Upper lobe of left lung (tissue), 6 donors: ENCODE measurements at regions not wholly inside any gene's neighbourhood (a gene's known extent, or its start where the extent isn't known, plus 50 kb on each side); places are given as distances from the start of the nearest gene placed in this dataset.

Source experiments
- ATAC-seq, 2 donors: fragments of 200-7000 bp; cut with Tn5 transposase; one replicate each; pipeline ENCODE4 v1.9.1; 2022; ENCODE audit warnings: mild to moderate bottlenecking in 2 of 2, moderate library complexity in 2 of 2; ENCODE audit not compliant: low FRiP score in 2 of 2
- DNase-seq, 2 donors: peaks; one replicate each; pipeline ENCODE4 v3.0.0-alpha.2; 2019 to 2020
- H3K27ac ChIP-seq, 4 donors: fragments of 200-600 bp; sonication (generic); one replicate each; pipeline ENCODE4 v1.5.1; 2016 to 2019
- H3K27me3 ChIP-seq, 4 donors: fragments of 200-600 bp; sonication (generic); one replicate each; pipeline ENCODE4 v1.5.1; 2017 to 2019
- H3K36me3 ChIP-seq, 4 donors: fragments of 200-600 bp; sonication (generic); one replicate each; pipeline ENCODE4 v1.5.1; 2016 to 2019
- H3K4me1 ChIP-seq, 4 donors: fragments of 200-600 bp; sonication (generic); one replicate each; pipeline ENCODE4 v1.5.1; 2018 to 2019
- H3K4me3 ChIP-seq, 4 donors: fragments of 200-600 bp; sonication (generic); one replicate each; pipeline ENCODE4 v1.5.1; 2017 to 2019; ENCODE audit warnings: mild to moderate bottlenecking in 2 of 4, moderate library complexity in 1 of 4
- H3K9me3 ChIP-seq, 4 donors: fragments of 200-600 bp; sonication (generic); one replicate each; pipeline ENCODE4 v1.5.1; 2018 to 2019
- EP300 ChIP-seq, 4 donors: sonication (generic); formaldehyde crosslinking; IDR thresholded peaks; one replicate each; pipeline ENCODE4 v1.5.1; 2017; ENCODE audit warnings: antibody characterized with exemption in 4 of 4, control low read depth in 2 of 4
- POLR2A ChIP-seq, 4 donors: fragments of 450-650 bp; IDR thresholded peaks; one replicate each; pipeline ENCODE4 v1.5.1; 2016 to 2017; ENCODE audit warnings: antibody characterized with exemption in 4 of 4, mild to moderate bottlenecking in 2 of 4
- POLR2AphosphoS5 ChIP-seq, 2 donors: sonication (generic); formaldehyde crosslinking; IDR thresholded peaks; one replicate each; pipeline ENCODE4 v1.5.1; 2017; ENCODE audit warnings: antibody characterized with exemption in 2 of 2
- WGBS, 2 donors: methylation state at CpG; one replicate each; pipeline ENCODE4 v1.1.5; 2017 to 2018; 5-methylcytosine and 5-hydroxymethylcytosine counted together
- TF ChIP-seq, protein P1 (sequence below), 6 experiments: fragments of 450-650 bp in 4 of 6; fragments of 200-600 bp in 2 of 6; sonication (generic) in 2 of 6; IDR thresholded peaks; one replicate each; pipeline ENCODE4 v1.5.1; 2016 to 2019; ENCODE audit warnings: antibody characterized with exemption in 6 of 6
- donor health status: DM: no; HTN: no; CAD: no; lungs with moderate emphysema.
- donor health status: DM: no; HTN: yes; CAD: no; lungs with severe emphysema.

DNA sequence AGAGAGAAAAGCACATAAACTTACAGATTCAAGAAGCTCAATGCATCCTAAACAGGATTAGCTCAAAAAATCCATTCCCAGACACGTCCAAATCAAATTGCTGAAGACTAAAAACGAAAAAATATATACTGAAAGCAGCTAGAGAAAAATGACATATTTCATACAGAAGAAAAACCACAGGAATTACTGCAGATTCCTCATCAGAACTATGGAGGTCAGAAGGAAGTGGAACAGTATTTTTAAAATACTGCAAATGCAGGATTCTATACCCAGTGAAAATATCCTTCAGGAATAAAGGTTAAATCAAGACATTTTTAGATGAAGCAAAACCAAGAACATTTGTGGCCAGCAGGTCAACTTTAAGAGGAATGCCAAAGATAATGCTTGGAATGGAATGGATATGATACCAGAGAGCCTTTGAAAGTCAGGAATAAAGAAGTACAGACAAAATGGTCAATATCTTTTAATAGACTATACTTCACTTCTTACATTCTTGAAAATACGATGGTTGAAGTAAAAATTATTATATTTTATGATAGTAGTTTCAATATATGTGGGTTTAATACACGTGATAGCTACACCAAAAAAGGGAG lies 352.9 kb downstream of the CTTN start:
- Histone ChIP-seq H3K27ac (no peak overlapping the region), H3K4me1 (peaks cover 0 to 7% (median 0%) of the 10 kb centered on the region in 4 donors), H3K4me3 (no peak overlapping the region), H3K9me3 (peaks cover 12 to 18% (median 13%) of the 10 kb centered on the region in 4 donors), H3K36me3 (no peaks in the 10 kb centered on the region), H3K27me3 (no peaks in the 10 kb centered on the region)
- no peak for DNase-seq
- TF ChIP-seq EP300 (IDR thresholded peaks at IDR 0.05) (no peak), POLR2AphosphoS5 (IDR thresholded peaks at IDR 0.05) (no peak), POLR2A (IDR thresholded peaks at IDR 0.05) (no peak)
- TF ChIP-seq, protein P1, sequence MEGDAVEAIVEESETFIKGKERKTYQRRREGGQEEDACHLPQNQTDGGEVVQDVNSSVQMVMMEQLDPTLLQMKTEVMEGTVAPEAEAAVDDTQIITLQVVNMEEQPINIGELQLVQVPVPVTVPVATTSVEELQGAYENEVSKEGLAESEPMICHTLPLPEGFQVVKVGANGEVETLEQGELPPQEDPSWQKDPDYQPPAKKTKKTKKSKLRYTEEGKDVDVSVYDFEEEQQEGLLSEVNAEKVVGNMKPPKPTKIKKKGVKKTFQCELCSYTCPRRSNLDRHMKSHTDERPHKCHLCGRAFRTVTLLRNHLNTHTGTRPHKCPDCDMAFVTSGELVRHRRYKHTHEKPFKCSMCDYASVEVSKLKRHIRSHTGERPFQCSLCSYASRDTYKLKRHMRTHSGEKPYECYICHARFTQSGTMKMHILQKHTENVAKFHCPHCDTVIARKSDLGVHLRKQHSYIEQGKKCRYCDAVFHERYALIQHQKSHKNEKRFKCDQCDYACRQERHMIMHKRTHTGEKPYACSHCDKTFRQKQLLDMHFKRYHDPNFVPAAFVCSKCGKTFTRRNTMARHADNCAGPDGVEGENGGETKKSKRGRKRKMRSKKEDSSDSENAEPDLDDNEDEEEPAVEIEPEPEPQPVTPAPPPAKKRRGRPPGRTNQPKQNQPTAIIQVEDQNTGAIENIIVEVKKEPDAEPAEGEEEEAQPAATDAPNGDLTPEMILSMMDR (IDR thresholded peaks at IDR 0.05): no peak
- 78 to 80% methylated on average over 4 of the region's 4 CpGs for WGBS, 2 donors
- ATAC-seq: no peak

DNA sequence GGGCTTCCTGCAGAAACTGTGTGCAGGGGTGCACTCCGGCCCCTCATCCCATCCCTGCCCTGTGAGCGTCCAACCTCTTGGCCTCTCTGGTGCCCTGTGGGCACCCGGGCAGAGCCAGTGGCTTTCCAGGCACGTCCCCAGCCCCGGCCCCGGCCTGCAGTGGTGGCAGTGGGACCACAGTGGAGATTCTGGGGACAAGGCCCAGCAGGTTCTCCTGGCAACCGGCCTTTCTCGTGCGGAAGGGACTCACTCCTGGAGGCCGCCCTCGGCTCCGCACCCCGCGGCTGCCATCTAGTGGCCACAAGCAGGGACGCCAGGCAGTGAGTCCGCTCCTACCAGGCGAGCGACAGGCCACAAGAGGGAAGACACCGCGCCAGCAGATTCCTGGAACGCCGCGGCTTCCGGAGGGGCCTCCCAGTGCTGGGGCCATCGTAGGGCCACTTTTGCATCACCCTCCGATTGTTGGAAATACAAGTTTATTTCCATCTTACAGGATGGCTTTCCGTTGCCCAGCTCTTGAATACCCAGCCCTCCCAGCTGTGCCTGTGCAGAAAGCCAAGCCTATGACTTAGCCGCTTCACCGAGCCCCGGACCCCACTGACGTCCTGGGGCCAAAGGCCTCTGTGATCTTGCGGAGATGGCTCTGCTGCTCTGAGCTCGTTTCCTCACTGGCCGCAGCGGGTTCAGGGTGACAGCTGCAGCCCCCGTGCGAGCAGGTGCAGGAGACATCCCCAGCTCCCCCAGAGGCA lies 357.3 kb downstream of the CTTN start:
- no peak overlapping the region for H3K27ac ChIP-seq
- peaks cover 7 to 12% (median 9%) of the 10 kb centered on the region in 4 donors for H3K9me3 ChIP-seq
- peak; percentile 91 to 94 for ATAC-seq
- TF ChIP-seq, protein P1 (IDR thresholded peaks at IDR 0.05): peak; percentile 90 to 99 (median 96)
- TF ChIP-seq POLR2AphosphoS5 (IDR thresholded peaks at IDR 0.05) (no peak), EP300 (IDR thresholded peaks at IDR 0.05) (no peak)
- peak; percentile 74 to 93 for DNase-seq
- 24 to 52% methylated on average over 11 to 32 of the region's 37 CpGs for WGBS, 2 donors
- no peaks in the 10 kb centered on the region for H3K36me3 ChIP-seq
- no peak overlapping the region for H3K4me3 ChIP-seq
- no peaks in the 10 kb centered on the region for H3K27me3 ChIP-seq
- H3K4me1 ChIP-seq: peaks cover 0 to 7% (median 0%) of the 10 kb centered on the region in 4 donors

GRCh38 chr11:70756341-70756740 lies 358.0 kb downstream of the CTTN start:
- WGBS, 2 donors: 86 to 88% methylated on average over 7 of the region's 8 CpGs
- no peak overlapping the region for H3K27ac ChIP-seq
- no peaks in the 10 kb centered on the region for H3K36me3 ChIP-seq
- peaks cover 0 to 7% (median 2%) of the 10 kb centered on the region in 4 donors for H3K9me3 ChIP-seq
- H3K4me3 ChIP-seq: no peak overlapping the region
- DNase-seq (no peak), ATAC-seq (no peak)
- peaks cover 0 to 7% (median 0%) of the 10 kb centered on the region in 4 donors for H3K4me1 ChIP-seq
- TF ChIP-seq POLR2AphosphoS5 (IDR thresholded peaks at IDR 0.05): no peak
- TF ChIP-seq POLR2A (IDR thresholded peaks at IDR 0.05): no peak
- TF ChIP-seq, protein P1 (IDR thresholded peaks at IDR 0.05): no peak
- no peak for TF ChIP-seq EP300 (IDR thresholded peaks at IDR 0.05)
- H3K27me3 ChIP-seq: no peaks in the 10 kb centered on the region

GRCh38 chr11:70756756-70757155 lies 358.4 kb downstream of the CTTN start:
- H3K9me3 ChIP-seq: peaks cover 0 to 3% (median 0%) of the 10 kb centered on the region in 4 donors
- DNase-seq: no peak
- 72 to 89% methylated on average over 7 of the region's 7 CpGs for WGBS, 2 donors
- no peak overlapping the region for H3K27ac ChIP-seq
- TF ChIP-seq POLR2AphosphoS5 (IDR thresholded peaks at IDR 0.05) (no peak), EP300 (IDR thresholded peaks at IDR 0.05) (no peak), POLR2A (IDR thresholded peaks at IDR 0.05) (no peak)
- TF ChIP-seq, protein P1 (IDR thresholded peaks at IDR 0.05): no peak
- H3K36me3 ChIP-seq: no peaks in the 10 kb centered on the region
- H3K4me1 ChIP-seq: peaks cover 0 to 7% (median 0%) of the 10 kb centered on the region in 4 donors
- ATAC-seq: no peak
- no peak overlapping the region for H3K4me3 ChIP-seq
- H3K27me3 ChIP-seq: no peaks in the 10 kb centered on the region
